Limb (tissue), 2 donors: ENCODE measurements at regions not wholly inside any gene's neighbourhood (a gene's known extent, or its start where the extent isn't known, plus 50 kb on each side); places are given as distances from the start of the nearest gene placed in this dataset.

Experiments
- DNase-seq, 2 donors: peaks; one replicate each; pipeline ENCODE4 v3.0.0-alpha.2; 2016; ENCODE audit errors: extremely low spot score in 2 of 2

GRCh38 chr22:47810505-47811500 lies 1048.4 kb downstream of the TBC1D22A start:
- DNase-seq: peak in 1 of 2 donors; percentile 12

DNA sequence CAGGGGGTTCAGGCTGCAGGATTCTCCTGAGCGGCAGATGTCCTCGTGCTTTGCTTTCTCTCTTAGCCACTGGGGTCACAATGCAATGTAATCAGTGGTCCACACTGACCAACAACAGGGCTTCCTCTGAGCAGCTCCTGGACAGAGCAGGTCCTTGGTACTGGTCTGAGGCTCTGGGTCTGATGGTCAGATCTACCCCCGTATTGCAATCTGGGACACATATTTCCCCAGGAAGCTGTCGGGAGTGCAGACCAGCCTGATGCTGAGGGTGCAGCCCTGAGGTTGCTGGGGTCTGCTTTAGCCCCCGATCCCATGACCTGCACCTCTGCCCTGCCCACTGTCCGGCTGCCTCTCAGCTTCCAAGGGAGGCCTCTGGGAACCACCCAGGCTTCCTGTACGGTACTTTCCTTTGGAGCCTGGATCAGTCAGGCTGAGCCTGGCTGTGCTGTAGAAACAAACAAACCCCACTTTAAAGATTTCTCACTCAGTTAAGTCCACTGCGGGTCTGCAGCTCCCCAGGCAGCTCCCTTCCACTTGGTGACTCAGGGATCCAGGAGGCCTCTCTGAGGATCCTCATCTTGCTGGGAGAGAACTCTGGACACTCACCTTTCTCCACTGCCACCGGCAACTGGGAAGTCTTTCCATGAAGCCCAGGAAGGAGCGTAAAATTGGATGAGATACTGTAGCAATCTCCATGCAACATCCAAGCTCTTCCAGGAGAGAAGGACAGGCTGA lies 1046.6 kb downstream of the TBC1D22A start:
- peak in 1 of 2 donors; percentile 14 for DNase-seq

DNA sequence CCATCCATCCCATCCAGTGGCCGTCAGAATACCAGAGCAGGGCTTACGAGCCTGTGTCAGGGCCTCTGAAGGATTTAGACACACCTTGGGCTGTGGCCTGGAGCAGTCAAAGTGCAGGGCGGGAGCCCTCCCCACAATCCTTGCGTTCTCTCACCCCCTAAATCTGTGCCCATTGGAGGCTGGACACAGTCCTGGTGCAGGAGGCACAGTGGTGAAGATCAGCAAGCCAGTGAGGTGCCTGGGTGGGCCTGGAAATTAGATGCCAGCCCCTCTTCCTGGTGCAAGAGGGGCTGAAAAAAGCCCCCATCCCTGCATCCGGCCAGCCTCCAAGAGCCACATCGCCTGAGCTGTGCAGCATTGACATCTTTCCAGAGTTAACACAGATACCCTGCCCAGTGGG lies 1045.8 kb downstream of the TBC1D22A start:
- DNase-seq: no peak

DNA sequence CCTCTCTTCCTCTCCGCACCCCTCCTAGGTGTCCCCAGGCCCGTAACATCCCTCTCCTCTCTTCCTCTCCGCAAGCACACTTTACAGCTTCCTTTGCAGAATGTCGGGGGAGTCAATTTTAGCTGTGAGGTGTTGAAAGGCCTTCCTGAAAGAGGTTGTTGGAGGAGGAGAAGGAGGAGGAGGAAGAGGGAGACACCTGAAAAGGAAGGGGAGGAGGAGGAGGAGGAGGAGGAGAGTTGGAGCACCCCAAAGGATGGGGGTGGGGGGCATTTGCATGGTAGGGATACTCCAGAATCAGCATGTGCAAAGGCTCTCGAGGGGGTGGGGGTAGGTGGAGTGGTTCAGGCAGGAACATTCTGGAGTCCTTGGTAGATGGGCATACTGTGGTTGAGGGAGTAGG lies 1045.1 kb downstream of the TBC1D22A start:
- DNase-seq: peak in 1 of 2 donors; percentile 10

DNA sequence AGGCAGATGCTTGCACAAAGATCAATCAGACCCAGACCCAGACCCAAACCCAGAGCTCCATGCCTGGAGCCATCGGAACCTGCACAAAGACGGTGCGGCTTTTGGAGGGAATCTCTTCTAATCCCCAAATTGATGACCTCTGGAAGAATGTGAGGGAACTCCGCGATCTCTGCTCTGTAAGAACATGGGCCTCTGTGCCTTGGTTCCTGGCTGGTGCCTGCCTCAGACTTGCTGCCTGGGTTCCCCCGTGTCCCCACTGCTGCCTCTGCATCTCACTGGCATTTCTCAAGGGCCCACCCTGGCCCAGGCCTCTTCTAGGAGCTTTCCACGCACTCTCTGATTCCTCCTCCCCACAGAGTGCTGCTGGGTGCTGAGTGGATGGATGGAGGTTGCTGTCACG lies 1044.4 kb downstream of the TBC1D22A start:
- DNase-seq: peak in 1 of 2 donors; percentile 7

DNA sequence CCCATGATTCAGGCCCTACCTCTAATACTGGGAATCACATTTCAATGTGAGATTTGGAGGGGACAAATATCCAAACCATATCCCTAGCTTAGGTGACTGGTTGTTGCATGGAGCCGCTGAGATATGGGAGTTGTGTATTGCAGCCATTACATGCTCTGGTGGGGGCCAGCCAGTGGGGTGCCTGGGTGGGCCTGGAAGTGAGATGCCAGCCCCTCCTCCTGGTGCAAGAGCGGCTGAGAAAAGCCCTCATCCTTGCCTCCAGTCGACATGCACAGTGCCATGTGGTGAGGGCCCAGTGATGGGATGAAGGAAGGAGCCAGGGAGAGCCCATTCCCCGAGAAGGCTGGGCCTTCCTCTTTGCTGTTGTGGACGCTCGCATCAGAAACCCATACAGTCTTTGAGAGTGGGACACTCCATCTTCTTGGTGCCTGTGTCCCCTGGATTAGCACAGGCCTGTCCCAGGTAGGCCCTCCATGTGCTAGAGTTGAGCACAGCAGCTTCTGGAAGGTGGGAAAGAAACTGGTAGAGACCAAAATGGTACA lies 1043.0 kb downstream of the TBC1D22A start:
- DNase-seq: no peak

- DNase-seq: peak in 1 of 2 donors; percentile 9
These were observed 1041.8 kb downstream of the TBC1D22A start for GRCh38 chr22:47804281-47804680.

- peak in 1 of 2 donors; percentile 37 for DNase-seq
These were observed 1040.0 kb downstream of the TBC1D22A start for GRCh38 chr22:47802421-47802820.

DNA sequence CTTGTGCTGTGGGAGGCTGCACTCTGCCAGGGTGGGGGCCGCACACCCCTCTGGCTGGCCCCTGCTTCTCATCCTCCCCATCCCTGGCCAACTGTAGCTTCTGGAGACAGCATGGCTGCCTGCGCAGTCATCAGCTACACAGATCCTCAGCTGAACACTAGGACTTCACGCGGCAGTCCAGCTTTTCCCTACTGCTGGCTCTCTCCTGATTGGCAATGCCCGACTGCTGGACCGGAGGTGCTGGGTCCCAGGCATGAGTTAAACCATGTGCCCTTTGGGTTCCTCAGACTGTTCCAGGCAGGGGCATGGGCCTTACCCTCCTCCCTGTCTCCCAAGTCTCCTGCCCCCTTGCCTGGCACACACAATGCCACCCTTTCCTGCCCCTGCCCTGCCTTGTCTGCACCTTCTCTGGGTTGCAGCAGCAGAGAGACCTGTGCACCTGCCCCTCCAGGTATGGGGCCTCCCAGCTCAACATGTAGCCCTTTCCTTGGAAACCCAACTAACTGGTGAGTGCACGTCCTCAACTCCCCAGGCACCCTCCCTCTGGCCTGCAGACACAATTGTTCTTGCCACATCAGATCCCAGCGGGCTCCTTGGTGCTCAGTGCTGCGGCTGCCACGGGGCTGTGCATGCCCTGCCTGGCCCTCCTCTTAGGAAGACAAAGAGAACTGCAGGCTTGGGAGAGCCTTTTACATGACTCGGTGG lies 1039.2 kb downstream of the TBC1D22A start:
- DNase-seq: peak in 1 of 2 donors; percentile 24

- DNase-seq: no peak
These were observed 1035.8 kb downstream of the TBC1D22A start for GRCh38 chr22:47798229-47798628.

GRCh38 chr22:47797342-47797945 lies 1035.0 kb downstream of the TBC1D22A start:
- peak in 1 of 2 donors; percentile 4 for DNase-seq

- peak in 1 of 2 donors; percentile 4 for DNase-seq
These were observed 1033.9 kb downstream of the TBC1D22A start for GRCh38 chr22:47796128-47796908.

DNA sequence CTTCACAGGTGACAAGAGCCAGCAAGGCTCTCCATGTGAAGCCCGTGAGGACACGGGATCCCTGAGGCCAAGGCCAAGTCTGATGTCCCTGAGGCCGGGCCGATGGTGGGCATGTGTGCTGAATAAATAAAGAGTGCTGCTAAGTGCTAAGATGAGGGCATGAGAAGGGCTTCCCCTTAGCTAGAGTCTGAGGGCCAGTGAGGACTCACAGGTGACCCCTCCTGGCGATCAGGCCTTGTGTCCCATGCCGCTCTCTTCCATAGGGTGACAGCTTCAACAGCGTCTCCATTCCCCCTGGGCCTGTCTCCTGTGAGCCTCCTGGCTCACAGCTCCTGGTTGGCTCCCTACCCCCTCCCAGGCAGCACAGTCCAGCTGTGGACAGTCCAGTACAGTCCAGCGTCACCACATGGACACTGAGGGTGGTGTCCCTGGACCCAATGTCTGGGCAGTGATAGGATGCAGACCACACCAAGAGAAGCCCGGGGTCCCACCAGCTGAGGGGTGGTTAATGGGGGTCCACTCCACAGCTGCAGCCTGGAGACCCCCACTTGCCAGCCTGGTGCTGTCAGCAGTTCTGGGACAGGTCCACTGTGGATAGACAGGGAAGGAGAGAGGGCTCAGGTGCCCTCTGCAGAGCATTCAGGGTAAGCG lies 1033.2 kb downstream of the TBC1D22A start:
- peak in 1 of 2 donors; percentile 11 for DNase-seq

DNA sequence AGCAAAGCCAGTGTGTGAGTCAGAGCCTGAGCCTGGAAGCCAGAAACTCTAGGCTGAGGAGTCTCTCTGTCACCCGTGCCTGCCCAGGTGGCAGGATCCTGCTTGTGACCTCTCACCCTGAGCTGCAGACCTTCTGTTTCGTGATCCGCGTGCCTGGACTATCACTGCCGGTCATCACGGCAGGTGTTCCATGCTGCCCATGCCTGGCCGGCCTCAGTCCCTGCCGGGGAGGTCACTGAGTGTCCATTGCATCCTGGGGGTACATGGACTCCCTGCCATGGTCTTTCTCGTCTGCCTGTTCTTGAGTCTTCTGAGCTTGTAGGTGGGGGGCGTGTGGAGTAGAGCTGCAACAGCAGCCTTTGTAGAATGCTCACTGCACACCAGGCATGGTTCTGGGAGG lies 1032.4 kb downstream of the TBC1D22A start:
- DNase-seq: peak in 1 of 2 donors; percentile 6

DNA sequence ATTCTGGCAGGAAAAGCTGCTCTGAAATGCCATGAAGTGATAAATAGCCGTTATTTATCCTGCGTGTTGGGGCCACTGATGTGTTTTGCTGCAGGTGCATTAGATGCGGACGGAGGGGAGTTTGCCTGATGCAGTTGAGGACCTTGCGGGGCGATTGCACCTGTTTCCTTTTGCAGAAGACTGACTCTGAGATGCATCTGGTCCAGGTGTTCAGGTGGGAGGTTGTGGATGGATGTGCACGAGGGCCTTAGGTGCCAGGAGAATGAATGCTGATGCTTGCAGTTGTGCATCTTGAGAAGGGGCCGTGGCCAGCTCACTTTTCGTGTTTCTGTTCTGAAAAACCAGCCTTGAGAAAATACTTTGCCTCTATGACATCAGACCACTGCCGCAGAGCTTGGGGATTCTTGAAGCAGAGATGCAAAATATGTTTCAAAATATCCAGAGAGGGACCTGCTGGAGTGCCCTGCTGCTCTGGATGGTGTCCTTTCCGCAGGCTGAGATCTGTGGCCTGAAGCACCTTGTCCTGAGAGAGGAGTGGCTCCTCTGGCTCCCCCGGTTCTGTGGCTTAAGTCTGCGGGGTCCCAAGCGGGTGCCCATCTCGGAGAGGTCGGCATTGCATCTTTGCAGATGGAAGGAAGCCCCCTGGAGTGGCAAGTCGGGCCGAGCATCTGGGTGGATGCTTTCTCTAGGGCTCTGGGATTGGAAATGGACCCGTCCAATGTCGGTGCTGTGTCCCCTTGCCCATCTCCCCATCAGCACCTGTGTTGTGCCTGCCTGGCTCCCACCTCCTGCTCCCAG lies 1031.1 kb downstream of the TBC1D22A start:
- peak in 1 of 2 donors; percentile 4 for DNase-seq

DNA sequence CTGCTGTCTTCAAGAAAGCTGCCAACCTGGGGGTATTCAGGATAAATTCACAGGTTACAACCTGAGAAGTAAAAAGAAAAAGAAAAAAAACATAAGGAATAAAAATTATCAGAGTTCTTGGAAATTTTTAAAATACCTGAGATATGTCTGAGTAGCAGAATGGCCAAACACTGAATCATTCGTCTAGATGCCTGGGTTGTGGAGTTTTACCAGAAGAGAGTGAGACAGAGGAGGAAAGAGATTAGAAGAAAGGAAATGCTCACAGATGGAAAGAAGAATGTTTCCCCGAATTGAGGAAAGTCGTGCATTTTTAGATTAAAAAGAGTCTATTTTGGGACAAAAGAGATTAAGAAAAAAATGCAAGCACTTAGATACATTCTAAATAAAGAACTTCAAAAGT lies 1026.7 kb downstream of the TBC1D22A start:
- no peak for DNase-seq

DNA sequence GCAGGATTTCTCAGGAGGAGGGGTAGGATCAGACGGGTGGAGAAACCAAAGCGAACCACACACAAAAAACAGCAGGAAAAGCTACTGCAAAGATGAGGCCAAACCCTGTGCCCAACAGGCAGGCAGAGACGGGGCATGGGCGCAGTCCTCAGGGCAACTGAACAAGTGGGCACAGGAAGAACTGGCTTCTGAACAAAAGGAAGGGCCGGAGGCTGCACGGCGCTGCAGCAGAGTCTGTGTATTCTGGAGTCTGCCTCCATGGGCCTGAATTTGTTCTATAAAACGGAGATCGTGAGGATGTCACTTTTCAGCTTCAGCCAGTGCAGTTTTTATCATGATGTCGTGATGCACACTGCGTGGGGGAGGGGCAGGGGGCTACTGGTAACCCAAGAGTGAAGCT lies 1026.0 kb downstream of the TBC1D22A start:
- DNase-seq: peak in 1 of 2 donors; percentile 14

GRCh38 chr22:47787501-47788227 lies 1025.2 kb downstream of the TBC1D22A start:
- peak in 1 of 2 donors; percentile 13 for DNase-seq
